NCI-H774 (cell line): ENCODE measurements at regions not wholly inside any gene's neighbourhood (a gene's known extent, or its start where the extent isn't known, plus 50 kb on each side); places are given as distances from the start of the nearest gene placed in this dataset.

Experiments
- DNase-seq: peaks from one replicate; lab custom pipeline; 2025; lab: John Stamatoyannopoulos, UW

DNA sequence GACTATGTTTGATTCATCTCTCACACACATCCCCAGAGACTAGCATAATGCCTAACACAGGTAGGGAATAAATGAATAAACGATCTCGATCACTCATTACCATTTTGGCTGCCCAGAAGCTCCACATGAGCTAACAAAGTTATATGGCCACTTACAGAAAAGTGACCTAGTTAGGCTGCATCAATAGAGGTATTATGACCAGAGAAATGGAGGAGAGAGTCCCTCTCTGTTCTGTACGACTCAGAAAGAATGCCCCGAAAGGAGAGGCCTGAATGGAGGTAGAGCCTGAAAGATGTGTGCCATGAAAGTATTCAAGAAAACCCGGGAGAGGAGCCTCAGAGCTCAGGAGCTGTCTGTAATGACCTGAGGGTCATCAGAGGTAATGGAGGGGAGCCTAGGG lies 208.2 kb upstream of the GRIK3 start:
- no peak for DNase-seq

DNA sequence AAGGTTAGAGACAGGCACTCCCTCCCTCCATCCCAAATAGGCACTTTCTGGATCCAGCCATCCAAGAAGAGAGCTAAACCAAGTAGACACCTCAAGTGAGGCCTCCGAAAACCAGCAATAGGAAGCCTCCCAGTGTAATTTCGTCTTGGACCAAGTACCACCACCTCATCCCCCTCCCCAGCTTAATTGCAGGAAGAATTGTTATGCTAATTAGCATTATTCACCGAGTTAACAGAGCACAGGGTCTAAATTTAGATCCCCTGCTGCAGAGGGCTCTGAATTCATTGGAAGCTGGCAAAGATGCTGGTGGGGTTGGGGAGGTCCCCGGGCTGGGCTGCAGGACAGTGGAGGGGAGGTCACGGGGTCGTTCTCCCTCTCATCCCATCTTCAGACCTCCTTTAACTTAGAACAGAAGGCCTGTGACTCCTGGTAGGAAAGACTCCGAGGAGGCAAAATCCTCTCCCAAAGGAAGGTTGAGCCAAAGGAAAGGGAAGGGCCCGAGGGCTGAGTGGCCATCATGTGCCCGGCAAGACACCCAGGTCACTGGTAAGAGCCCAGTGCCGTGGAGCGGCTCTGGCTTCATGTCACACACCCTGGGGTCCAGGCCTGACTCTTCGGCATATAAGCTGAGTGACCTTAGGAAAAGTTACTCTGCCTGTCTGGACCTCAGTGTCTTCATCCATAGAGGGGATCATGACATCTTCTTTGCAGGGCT lies 209.2 kb upstream of the GRIK3 start:
- DNase-seq, result no peak

GRCh38 chr1:37244083-37244480 lies 209.8 kb upstream of the GRIK3 start:
- DNase-seq, result no peak

GRCh38 chr1:37244815-37245214 lies 210.5 kb upstream of the GRIK3 start:
- no peak for DNase-seq

GRCh38 chr1:37246631-37247030 lies 212.3 kb upstream of the GRIK3 start:
- DNase-seq, result no peak

DNA sequence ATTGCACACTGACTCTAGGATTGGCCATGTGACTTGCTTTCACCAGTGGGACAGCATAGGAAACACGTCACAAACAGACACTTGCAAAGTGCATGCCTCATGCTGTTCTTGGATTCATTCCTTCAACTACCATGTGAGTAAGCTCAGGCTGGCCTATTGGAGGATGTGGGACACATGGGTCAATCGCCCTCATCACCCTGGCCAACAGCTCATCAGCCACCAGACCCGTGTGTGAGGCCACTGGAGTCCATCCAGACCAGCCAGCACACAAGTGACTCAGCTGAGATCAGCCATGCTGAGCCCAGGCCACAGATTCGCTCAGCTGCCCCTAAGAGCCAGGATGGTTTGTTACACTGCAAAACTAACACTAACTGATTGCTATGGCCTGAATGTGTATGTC lies 216.1 kb upstream of the GRIK3 start:
- no peak for DNase-seq

GRCh38 chr1:37255136-37255795 lies 219.1 kb upstream of the ZC3H12A start:
- DNase-seq, result no peak

- no peak for DNase-seq
These were observed 218.5 kb upstream of the ZC3H12A start for GRCh38 chr1:37255868-37256267.

GRCh38 chr1:37257646-37258045 lies 216.7 kb upstream of the ZC3H12A start:
- no peak for DNase-seq

- no peak for DNase-seq
These were observed 216.3 kb upstream of the ZC3H12A start for GRCh38 chr1:37258068-37258467.

GRCh38 chr1:37259019-37259418 lies 215.4 kb upstream of the ZC3H12A start:
- DNase-seq, result no peak

- DNase-seq, result no peak
These were observed 213.3 kb upstream of the ZC3H12A start for GRCh38 chr1:37261129-37261528.

- no peak for DNase-seq
These were observed 211.8 kb upstream of the ZC3H12A start for GRCh38 chr1:37262439-37263170.

GRCh38 chr1:37265156-37265555 lies 209.2 kb upstream of the ZC3H12A start:
- no peak for DNase-seq

DNA sequence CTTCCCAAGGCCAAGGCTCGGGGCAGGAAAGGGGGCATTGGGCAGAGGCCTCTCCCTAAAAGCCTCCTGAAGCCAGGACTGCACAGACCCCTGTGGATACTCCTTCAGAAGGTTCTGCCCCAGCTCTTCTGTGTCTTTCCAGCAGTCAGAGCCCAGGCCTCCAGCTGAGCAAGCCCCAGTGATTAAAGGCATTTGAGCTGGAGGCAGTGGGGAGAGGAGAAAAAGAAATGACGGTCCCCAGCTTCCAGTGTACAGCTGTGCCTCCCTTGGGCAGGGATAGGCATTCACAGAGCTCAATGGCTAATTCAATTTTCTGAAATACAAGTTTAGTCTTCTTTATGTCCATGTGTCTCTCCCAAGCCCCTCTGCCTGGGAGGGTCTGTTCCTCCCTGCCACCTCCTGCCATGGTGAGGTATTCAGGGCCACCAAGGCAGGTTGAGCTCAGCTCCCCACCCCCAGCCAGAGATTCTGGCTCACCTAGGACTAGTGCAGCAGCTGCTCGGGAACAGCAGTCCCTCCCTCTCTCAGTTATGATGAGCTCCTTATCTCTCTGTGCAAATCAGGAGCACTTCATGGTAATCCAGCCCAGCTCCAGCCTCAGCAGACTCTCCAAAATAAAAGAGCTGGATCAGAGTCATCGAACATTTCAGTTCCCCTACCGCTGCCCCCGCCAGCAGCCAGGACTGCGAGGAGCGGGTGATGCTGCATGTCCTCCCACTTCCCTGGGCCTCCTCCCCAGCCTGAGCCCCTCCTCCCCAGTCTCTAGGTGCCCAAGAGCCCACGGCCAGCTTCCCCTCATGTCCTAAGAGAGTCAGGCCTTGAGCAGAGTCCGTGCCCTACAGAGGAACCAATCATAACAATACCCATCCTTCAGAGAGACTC lies 208.4 kb upstream of the ZC3H12A start:
- DNase-seq, result no peak

DNA sequence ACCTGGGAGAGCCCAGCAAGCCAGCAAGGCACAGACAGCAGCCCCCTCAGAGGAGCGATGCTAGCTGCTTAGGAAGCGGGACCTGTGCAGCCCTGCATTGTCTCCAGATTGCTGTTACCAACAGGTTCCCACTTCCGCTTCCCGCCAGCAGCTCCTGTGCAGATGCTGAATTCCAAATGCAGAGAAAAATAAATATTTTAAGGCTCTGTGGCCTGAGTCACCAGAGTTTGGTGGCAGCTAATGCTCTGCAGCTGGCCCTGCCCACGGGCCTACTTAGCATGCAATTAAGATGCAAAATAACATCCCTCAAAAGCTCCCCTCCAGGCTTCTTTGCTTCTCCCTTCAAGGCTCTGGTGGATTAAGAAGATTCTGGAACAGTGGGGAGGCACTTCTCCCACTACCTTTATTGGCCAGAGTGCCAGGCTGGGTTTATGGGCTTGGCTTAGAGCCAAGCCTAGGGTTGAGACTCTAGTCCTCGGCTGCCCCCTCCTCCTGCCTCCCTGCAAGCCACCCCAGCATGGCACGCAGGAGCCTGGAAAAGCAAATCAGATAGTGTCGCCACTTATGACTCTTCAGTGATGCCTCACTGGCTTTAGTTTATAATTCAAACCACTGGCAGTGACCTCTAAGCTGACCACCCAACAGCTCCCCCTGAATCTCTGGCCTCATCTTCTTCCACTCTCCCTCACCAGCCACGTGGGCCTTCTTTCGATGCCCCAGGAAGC lies 207.1 kb upstream of the ZC3H12A start:
- peak; percentile 47 for DNase-seq

- DNase-seq, result no peak
These were observed 203.7 kb upstream of the ZC3H12A start for GRCh38 chr1:37270639-37271038.

GRCh38 chr1:37272626-37273025 lies 201.8 kb upstream of the ZC3H12A start:
- DNase-seq, result no peak

- no peak for DNase-seq
These were observed 199.9 kb upstream of the ZC3H12A start for GRCh38 chr1:37274486-37274885.

DNA sequence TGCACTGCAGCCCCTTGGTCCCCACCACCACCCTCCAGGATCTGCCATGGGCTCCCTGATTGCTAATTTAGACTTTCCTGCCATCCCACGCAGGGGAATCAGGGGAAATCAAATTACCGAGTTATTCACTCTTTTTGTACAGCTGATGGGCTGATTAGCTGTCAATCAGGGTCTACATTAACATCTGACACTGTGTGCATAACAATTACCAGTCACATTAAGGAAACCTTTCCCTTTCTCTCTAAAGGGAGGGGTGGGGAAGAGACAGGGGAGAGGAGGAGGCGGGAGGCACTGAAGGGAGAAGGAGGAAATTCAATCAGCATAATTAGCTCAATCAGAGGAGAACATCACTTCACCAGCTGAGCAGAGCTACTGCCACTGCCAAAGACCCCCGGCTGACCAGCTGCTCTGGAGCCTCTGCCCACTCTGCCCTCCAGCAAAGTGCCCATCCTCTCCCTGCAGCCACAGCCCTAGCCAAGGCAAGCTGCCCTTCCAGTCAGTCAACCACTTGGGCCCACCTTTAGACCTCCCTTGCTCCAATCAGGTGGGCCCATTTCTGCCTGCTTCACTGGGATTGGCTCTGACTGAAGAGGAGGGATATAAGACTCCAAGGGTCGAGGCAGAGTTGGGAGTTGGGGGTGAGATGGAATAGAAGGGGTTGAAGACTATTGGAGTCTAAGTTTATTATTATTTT lies 199.3 kb upstream of the ZC3H12A start:
- DNase-seq, result no peak

- no peak for DNase-seq
These were observed 197.0 kb upstream of the ZC3H12A start for GRCh38 chr1:37277366-37277765.
